HepG2 (cell line): ENCODE measurements at regions not wholly inside any gene's neighbourhood (a gene's known extent, or its start where the extent isn't known, plus 50 kb on each side); places are given as distances from the start of the nearest gene placed in this dataset.

ENCODE experiments used
- MEF2D ChIP-seq: sonication (generic); formaldehyde crosslinking; IDR thresholded peaks from 2 replicates; pipeline ENCODE4 v1.5.1; 2020; ENCODE audit warnings: mild to moderate bottlenecking, missing genetic modification reagents
- POLR2A ChIP-seq, 2 experiments: IDR thresholded peaks; 2 replicates each; pipeline ENCODE4 v1.6.1; 2011; ENCODE audit warnings: low read depth in 2 of 2, low read length in 2 of 2, mild to moderate bottlenecking in 1 of 2, moderate library complexity in 1 of 2; ENCODE audit not compliant: insufficient read depth in 1 of 2
- SP1 ChIP-seq, 2 experiments: fragments of 450-650 bp in 1 of 2; sonication (generic) in 1 of 2; formaldehyde crosslinking in 1 of 2; IDR thresholded peaks; 2 replicates each; pipeline versions ENCODE4 v1.4.0 to v1.6.1; 2016 to 2020; ENCODE audit warnings: missing genetic modification reagents in 1 of 2
- ZNF367 ChIP-seq: sonication (generic); formaldehyde crosslinking; IDR thresholded peaks from 2 replicates; pipeline ENCODE4 v1.4.0; 2020; ENCODE audit warnings: missing genetic modification reagents, borderline replicate concordance
- TF ChIP-seq, protein P1 (sequence below): fragments of 450-650 bp; IDR thresholded peaks from 2 replicates; pipeline ENCODE4 v1.6.1; 2017; ENCODE audit warnings: mild to moderate bottlenecking

DNA sequence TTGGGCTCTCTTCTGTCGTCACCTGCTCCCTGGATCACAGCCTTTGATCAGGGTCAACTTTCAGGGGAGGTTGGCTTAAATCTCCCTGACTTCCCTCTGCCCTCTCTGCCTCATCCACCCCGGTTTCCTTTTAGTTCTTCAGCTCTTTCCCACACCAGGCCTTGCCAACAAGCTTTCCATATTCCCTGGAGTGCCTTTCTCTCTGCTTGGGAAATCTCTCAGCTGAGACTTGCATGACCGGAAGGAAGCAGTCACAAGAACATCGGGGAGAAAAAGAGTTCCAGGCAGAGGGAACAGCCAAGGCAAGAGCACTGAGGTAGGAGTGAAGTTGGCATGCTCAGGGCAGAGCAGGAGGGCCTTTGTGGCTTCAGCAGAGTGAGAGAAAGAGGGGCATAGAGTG is 88.4 kb upstream of the HSPA9 start:
- TF ChIP-seq POLR2A (IDR thresholded peaks at IDR 0.05; ENCODE audit: insufficient read depth in 1 of 2, low read depth in 2 of 2, low read length in 2 of 2), result no peak
- TF ChIP-seq ZNF367, result no peak
- no peak for TF ChIP-seq SP1 (IDR thresholded peaks at IDR 0.05)
- TF ChIP-seq SP1 (CRISPR knock-in tag; IDR thresholded peaks at IDR 0.05), result no peak
- TF ChIP-seq, protein P1, sequence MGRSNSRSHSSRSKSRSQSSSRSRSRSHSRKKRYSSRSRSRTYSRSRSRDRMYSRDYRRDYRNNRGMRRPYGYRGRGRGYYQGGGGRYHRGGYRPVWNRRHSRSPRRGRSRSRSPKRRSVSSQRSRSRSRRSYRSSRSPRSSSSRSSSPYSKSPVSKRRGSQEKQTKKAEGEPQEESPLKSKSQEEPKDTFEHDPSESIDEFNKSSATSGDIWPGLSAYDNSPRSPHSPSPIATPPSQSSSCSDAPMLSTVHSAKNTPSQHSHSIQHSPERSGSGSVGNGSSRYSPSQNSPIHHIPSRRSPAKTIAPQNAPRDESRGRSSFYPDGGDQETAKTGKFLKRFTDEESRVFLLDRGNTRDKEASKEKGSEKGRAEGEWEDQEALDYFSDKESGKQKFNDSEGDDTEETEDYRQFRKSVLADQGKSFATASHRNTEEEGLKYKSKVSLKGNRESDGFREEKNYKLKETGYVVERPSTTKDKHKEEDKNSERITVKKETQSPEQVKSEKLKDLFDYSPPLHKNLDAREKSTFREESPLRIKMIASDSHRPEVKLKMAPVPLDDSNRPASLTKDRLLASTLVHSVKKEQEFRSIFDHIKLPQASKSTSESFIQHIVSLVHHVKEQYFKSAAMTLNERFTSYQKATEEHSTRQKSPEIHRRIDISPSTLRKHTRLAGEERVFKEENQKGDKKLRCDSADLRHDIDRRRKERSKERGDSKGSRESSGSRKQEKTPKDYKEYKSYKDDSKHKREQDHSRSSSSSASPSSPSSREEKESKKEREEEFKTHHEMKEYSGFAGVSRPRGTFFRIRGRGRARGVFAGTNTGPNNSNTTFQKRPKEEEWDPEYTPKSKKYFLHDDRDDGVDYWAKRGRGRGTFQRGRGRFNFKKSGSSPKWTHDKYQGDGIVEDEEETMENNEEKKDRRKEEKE, result no peak
- TF ChIP-seq MEF2D (CRISPR knock-in tag), result no peak
